Left cardiac atrium (tissue), 4 donors: ENCODE measurements at regions not wholly inside any gene's neighbourhood (a gene's known extent, or its start where the extent isn't known, plus 50 kb on each side); places are given as distances from the start of the nearest gene placed in this dataset.
"Not testable (repeated sequence)": the region's sequence is repeated elsewhere in the genome, so short reads cannot be mapped to it uniquely, and the experiment has no call there.

ENCODE experiments used
- ATAC-seq, 2 donors: fragments of 200-7000 bp; cut with Tn5 transposase; one replicate each; pipeline ENCODE4 v1.9.1; 2020; ENCODE audit warnings: mild to moderate bottlenecking in 2 of 2, moderate library complexity in 2 of 2
- DNase-seq: peaks from one replicate; pipeline ENCODE4 v3.0.0-alpha.2; 2020
- intact Hi-C, 2 donors: fragments of 100-400 bp; cut with DNase I; formaldehyde crosslinking; loops; one replicate each; pipeline versions ENCODE4 v1.14.1 to v1.15.1; 2022 to 2023
- donor health status: DM: no; HTN: yes; CAD: no.
- donor health status: DM: no; HTN: yes; CAD: no; lungs with severe emphysema.
- donor health status: DM: yes; HTN: yes; CAD: no.
- donor health status: Dilated cardiomyopathy.

DNA sequence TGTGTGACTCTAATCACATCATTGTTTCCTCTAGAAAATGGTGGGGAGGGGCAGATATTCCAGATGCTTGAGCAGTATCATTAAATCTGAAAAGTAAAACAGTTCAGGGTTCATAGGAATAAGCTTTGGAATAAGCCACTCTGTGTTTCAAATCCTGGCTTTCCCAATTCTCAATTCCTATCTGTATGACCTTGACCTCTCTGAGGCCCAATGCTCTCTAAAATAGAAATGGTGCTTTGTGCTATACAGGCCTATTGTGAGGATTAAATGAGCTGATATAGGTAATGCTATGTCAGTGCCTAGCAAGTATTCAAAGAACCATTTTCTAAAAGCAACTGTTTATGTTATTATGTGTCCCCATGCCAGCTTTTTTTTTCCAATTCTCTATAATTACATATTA is 209.0 kb upstream of the PRSS16 start:
- no peak for DNase-seq
- intact Hi-C loops = no loop called here
- ATAC-seq = no peak

DNA sequence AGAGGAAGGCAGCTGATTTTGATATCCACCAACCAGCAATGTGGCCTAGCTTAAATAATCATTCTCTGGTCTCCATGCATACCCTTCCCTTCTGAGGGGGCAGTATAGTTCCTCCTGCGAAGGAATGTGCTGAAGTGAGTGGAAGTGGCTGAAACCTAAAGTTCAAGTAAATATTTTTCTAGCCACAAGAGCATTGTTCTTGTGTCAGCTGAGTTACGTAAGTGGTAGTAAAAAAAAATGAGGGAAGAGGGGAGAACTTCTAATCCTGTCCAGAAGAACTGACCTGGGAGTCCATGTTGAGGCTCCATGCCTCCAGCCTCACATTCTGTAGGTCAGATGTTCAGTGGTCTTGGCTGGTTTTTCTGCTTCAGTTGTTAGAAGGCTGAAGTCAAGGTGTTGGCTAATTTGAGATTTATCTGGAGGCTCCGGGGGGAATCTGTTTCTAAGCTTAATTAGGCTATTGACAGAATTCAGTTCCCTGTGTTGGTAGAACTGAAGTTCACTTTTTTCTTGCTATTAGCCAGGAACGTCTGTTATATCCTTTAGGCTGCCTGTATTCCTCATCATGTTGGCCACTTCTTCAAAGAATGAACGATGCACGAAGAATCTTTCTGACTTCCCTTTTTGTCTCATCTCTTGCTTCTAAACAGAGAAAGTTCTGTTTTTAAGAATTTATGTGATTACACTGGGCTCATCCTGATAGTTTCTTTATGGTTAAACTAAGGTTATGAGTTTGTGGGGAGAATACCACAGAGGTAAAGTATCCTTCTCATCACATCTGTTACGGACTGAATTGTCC is 207.1 kb upstream of the PRSS16 start:
- intact Hi-C loops = no loop called here
- DNase-seq (no peak), ATAC-seq (no peak)

DNA sequence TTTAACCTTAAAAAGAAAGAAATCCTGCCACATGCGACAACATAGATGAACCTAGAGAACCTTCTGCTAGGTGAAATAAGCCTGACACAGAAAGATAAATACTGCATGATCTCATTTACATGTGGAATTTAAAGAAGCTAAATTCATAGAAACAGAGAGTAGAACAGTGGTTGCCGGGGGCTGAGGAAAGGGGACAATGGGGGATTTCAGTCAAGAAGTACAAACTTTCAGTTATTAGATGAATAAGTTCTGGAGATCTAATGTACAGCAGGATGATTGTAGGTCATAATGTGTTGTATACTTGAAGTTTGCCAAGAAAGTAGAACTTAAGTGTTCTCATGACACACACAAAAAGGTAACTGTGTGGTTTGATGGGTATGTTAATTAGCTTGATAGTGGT is 204.3 kb upstream of the PRSS16 start:
- ATAC-seq (no peak), DNase-seq (no peak)
- intact Hi-C loops = no loop called here

DNA sequence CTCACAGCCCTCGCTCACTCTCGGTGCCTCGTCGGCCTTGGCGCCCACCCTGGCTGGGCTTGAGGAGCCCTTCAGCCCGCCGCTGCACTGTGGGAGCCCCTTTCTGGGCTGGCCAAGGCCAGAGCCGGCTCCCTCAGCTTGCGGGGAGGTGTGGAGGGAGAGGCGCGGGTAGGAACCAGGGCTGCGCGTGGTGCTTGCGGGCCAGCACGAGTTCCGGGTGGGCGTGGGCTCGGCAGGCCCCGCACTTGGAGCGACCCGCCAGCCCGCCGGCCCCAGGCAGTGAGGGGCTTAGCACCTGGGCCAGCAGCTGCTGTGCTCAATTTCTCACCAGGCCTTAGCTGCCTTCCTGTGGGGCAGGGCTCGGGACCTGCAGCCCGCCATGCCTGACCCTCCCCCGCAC is 202.4 kb upstream of the PRSS16 start:
- ATAC-seq = not testable (repeated sequence)

DNA sequence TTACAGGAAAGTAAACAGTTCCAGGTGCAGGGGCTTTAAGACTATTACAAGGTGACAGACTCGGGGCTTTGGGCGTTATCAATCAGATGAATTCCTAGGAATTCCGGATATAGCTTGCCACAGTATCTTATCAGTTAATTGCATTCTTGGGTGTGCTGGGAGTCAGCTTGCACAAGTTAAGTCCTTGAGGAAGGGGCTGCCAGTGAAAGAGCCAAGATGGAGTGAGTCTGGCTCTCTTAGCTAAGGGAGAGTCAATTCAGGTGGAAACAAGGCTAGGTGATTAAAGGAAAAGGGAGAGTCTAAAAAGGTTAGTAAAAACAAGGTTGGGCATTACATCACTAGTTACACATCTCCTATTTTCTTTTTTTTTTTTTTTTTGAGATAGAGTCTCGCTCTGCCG is 199.8 kb upstream of the PRSS16 start:
- DNase-seq, intact Hi-C loops, ATAC-seq: not testable (repeated sequence)

More for the DNA sequence above, 202.4 kb upstream of the PRSS16 start:
- DNase-seq, intact Hi-C loops: not testable (repeated sequence)

DNA sequence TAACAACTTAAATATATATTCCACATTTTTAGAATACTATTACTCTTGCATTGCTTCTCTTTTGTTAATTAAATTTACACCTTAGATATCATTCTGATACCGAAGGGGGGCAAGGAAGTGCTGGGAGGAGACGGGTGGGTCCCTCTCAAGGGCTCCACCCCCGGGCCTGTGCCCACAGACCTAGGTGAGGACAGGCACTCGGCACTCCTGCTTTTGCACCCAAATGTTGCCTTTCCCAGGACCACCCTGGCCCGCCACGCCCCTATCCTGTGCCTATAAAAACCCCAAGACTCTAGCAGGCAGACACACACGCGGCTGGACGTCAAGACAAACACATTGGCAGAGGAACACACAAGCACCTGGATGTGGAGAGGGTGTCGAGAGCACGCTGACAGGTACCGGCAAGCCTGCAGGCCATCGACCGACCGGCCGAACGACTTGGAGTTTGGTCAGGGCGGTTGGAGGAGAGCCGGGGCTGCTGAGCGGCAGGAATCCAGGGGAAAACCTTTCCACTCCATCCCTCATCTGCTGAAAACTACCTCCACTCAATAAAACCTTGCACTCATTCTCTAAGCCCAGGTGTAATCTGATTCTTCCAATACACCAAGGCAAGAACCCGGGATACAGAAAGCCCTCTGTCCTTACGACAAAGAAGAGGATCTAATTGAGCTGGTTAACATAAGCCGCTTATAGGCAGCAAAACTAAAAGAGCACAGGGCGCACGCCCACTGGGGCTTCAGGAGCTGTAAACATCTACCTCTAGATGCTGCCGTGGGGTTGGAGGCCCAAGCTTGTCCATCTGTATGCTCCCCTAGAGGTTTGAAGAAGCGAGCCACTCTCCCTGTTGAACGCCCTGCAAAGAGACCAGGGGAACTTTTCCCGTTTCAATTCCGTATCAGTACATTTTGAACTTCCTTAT is 197.4 kb upstream of the PRSS16 start:
- DNase-seq (no peak), ATAC-seq (no peak)
- intact Hi-C loops = no loop called here

DNA sequence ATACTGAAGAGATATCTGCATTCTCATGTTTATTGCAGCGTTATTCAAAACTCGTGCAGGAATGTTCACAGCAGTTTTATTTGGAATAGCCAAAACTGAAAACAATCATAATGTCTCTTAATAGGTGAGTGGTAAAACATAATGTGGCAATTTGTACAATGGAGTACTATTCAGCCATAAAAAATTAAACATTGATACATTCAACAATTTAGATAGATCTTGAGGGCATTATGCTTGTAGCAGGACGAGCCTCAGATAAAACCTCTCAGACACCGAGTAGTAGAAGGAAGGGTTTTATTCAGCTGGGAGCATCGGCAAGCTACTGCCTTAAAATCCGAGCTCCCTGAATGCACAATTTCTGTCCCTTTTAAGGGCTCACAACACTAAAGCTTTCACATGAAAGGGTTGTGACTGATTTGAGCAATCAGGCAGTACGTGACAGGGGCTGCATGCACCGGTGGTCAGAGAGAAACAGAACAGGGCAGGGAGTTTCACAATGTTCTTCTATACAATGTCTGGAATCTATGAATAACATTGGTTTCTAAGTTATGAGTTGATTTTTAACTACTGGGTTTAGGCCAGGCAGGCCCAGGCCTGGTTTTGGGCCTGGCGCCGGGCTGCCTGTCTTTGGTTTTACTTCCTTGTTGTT is 195.3 kb upstream of the PRSS16 start:
- DNase-seq, ATAC-seq, intact Hi-C loops: not testable (repeated sequence)

DNA sequence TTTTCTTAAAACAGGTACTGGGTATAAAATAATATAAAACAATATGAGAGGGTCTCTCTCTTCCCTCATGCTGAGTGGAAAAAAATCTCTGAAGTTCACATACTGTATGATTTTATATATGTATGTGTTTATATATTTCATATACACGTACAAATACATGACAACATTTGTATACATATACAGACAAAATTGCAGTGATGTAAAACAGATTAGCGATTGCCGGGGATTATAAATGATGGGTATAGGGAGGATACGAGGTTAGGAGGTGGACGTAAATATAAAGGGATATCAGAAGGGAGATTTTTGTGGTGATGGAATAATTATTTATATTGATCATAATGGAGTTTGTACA is 194.8 kb upstream of the PRSS16 start:
- DNase-seq = no peak
- intact Hi-C loops = no loop called here
- ATAC-seq = no peak

DNA sequence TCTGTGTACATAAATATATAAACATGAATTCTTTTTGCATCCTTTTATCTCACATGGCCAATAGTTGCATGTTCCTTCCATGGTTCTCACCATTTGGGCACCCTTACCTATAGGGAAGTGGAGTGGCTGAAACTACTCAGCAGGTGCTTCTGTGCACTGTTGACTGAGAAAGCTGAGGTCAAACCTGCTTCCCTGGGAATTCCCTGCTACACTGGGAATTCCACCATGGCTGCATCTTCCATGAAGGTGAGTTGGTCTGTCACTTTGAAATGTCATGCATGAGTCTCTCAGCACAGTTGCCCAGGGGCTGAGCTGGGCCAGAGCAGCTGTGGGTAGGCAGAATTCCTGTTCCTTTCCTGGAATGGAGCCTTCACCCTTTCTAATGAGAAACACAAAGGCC is 193.8 kb upstream of the PRSS16 start:
- intact Hi-C loops = no loop called here
- DNase-seq (no peak), ATAC-seq (no peak)

DNA sequence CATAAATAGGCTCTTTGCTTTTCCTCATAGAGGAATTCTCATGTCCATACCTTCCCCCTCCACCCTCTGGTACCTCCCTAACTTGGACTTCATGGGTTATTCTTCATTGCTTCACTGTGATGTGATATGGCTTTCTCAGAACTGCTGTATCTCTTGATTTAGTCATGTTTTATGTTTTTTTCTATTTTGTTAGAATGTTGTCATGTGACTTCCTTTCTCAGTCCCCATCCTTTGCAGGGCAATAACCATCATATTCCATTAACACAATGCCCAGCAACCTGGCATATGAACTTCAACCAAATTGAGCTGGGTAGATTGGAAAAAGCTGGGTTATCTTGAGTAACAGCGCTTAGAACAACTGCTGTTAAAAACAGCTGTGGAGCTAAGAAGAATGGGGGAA is 190.9 kb upstream of the PRSS16 start:
- DNase-seq (no peak), ATAC-seq (no peak)
- intact Hi-C loops = no loop called here

DNA sequence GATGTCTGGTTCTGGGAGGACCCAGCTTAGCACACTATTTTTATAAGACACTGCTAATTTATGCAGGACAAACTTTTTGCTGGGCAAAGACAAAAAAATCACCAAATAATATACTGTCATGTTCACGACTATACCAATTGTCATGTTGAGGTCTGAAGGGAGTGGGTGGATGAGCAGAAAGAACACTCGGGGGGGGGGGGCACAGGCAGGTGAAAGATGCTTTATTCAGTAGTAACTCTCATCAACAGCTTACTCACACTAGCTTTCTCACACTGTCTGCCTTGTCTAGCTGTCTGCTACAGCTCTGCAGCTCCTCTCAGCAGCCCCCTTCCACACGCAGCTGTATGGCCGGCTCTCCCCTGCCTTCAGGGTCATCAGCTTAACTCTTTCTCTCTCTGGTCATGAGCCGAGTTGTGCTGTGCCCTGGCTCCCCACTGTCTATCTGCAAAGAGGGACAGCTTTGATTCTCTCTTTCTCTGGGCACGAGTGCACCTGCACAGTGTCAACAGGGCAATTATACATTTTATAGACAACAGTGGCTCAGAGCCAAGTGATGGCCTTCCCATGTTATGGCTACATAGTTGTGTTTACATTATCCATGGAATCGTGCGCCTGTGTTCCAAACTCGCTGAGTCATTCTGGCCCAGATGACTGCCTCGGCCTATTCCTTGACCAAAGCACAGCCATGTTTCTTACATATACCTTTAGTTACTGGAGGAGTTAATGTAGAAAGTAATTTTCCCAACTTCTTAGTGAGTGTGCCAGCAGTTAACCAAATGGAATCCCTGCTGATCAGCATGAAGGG is 187.7 kb upstream of the PRSS16 start:
- DNase-seq (no peak), ATAC-seq (no peak)
- intact Hi-C loops = no loop called here

DNA sequence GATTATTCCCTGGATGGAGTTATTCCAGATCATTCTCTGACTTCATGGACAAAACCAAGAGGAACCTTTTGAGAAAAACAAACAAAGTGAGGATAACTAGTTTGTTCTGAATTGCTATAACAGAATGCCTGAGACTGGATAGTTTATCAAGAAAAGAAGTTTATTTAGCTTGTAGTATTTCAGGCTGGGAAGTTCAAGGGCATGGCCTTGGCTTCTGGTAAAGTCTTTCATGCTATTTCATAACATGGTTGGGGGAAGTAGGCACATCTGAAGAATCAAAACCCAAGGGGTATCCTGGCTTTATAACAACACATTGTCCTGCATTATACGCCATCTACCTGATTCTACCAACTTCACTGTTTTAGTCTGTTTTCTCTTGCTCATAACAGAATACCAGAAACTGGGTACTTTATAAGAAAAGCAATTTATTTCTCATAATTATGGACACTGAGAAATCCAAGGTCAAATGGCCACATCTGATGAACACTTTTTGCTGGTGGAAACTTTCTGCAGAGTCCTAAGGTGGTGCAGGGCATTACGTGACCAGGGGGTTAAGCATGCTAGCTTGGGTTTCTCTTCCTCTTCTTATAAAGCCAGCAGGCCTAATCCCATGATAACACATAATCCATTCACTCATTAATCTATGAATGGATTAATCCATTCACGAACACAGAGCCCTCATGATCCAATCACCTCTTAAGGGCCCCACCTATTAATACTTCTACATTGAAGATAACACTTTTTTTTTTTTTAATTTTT is 186.1 kb upstream of the PRSS16 start:
- intact Hi-C loops = no loop called here
- no peak for ATAC-seq
- no peak for DNase-seq

DNA sequence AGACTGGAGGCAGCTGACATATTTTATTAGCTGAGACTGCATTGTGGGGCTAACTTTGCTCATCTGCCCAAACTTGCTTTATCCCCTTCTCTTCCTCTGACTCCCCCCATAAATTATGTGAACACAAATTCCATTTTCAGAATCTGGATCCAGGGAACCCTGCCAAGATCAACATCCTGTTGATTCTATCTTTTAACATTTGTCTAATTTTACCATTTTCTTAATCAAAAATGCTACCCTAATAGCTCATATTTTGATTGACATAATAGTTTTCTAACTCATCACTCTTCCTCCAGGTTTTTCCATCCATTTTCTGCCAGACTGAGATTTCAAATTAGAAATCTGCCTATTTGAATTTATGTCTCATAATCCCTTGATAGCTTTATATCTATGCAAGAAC is 184.7 kb upstream of the PRSS16 start:
- intact Hi-C loops = no loop called here
- DNase-seq (no peak), ATAC-seq (no peak)

DNA sequence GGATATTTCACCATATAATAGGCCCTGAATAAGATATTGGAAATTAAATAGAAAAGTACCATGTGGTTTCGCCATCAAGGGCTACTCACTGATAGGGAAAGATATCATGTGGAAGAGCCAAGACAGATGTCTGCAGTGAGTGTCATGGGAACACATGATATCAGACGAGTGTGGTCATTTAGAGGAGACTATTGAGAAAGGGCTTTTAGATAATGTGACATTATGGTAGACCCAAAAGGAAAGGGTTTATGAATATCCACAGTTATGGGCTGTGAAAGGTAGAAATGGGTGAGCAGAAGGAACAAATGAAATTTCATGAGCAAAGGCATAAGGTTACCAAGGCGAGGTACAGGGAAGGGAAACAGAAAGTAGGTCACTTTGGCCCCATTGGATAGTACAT is 182.3 kb upstream of the PRSS16 start:
- intact Hi-C loops = no loop called here
- DNase-seq = no peak
- ATAC-seq = no peak

DNA sequence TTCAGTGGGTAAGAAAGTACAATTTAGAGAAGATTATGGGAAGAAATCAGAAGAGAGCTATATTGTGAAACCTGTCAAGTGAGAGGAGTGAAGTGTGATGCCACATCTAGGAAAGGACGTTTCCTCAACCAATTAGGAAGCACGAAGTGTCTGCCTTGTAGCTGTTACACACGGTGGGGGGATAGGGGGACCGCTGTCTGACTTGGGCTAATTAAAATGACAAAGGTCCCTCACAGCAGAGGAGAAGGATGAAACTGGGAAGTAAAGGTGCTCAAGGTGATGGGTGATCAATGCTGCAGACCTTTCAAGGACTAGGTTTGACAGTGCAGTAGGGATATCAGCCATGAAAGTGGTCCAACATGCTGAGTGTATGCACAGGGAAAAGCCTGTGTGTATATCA is 181.1 kb upstream of the PRSS16 start:
- ATAC-seq (no peak), DNase-seq (no peak)
- intact Hi-C loops = no loop called here

DNA sequence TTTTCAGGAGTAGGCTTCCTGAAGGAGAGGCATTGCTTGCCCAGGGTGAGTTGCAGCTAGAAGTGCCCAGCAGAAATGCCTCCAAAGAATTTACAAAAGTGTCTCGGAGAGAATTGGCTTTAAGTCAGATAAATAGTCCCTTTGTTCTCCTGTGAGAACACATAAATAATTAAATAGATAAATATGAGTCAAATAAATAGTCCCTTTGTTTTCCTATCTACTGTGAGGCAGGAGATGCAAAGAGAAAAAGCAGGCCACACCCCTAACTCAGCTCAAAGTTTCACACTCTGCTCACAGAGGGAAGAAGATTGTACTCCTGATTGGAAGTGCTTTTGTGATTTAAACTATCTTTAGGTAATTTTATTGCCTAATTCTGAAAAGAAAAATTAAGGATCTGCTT is 180.7 kb upstream of the PRSS16 start:
- DNase-seq (no peak), ATAC-seq (no peak)
- intact Hi-C loops = no loop called here

DNA sequence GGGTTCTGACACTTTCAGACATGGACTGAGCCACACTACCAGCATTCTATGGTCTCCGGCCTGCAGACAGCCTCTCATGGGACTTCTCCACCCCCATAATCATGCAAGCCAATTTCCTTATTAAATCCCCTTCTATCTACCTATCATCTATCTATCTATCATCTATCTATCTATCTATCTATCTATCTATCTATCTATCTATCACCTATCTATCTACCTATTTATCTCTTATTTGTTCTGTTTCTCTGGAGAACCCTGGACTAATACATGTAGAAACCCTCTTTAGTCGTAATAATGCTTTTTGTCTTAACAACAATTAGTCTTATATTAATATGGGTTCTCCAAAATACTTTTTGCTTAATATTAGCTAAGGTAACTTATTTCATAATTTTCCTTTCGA is 174.1 kb upstream of the PRSS16 start:
- ATAC-seq (no peak), DNase-seq (no peak)
- intact Hi-C loops = no loop called here

DNA sequence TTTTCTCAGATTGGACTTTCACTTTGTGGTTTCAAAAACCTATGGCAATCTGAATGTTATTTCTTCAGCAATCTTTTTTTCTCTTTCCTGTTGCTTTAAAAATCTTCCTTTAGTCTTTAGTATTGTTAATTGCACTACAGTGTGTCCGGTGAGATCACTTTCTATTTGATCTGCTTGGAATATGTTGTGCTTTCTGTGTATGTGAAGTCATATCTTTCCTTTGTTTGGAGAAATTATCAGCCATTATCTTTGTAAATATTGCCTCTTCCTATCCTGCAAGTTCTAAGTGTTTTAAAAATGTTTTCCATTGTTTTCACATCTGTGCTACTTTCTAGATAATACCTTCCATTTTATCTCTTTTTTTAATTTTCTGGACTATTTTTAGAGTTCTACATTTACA is 171.4 kb upstream of the PRSS16 start:
- ATAC-seq = no peak
- intact Hi-C loops = loop anchor here in 1 of 2 donors (5.0 kb wide), 1 partner anchor 734 kb away; no protein-coding TSS in a partner anchor
- DNase-seq = no peak
